HCEC 1CT (cell line): ENCODE measurements at regions not wholly inside any gene's neighbourhood (a gene's known extent, or its start where the extent isn't known, plus 50 kb on each side); places are given as distances from the start of the nearest gene placed in this dataset.

Source experiments
- DNase-seq: peaks from one replicate; pipeline ENCODE4 v3.0.0-alpha.2; 2017

DNA sequence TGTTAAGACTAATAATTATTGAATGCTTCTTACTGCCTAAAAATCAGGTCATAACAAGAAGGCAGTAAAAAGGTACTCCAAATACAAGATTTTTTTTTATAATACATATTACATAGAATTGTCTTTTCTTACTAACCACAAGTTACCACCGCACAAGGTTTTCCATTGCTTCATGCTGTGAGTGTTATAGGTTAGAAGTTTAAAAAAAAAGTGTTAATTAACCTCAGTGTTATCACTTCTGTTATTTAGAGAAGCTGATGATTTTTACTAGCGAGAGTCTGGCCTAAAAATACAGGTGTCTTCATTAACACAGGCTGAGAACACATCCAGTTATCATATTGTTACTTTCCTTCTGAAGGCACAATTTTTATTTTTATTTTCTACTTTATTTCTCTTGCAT, 1281.9 kb upstream of the CELF2 start:
- DNase-seq: no peak

DNA sequence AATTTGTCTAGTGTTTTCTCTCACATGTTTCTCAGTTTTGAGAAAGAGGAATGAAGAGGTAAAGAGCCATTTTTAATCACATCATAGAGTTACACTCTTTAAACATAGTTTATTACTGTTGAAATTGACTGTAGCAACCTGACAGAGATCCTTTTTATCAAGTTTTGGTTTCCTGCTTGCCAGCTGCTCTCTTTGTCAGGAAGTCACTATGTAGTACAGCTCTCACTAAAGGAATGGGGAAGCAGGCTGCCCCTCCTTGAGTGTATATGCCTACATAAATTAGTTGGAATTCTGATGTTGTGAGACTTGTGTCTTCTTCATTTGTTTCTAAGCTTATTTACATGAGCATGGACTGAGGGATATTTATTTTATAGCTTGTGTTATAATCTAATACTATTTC, 1274.0 kb upstream of the CELF2 start:
- no peak for DNase-seq

DNA sequence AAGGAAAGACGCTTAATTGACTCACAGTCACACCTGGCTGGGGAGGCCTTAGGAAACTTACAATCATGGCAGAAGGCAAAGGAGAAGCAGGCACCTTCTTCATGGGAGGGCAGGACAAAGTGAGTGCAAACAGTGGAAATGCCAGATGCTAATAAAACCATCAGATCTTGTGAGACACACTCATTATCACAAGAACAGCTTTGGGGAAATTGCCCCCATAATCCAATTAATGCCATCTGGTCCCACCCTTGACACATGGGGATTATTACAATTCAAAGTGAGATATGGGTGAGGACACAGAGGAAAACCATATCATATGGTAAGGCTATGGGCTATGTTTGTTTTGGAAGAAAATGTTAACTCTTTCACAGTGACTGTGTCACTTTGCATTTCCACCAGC, 1272.5 kb upstream of the CELF2 start:
- no peak for DNase-seq

DNA sequence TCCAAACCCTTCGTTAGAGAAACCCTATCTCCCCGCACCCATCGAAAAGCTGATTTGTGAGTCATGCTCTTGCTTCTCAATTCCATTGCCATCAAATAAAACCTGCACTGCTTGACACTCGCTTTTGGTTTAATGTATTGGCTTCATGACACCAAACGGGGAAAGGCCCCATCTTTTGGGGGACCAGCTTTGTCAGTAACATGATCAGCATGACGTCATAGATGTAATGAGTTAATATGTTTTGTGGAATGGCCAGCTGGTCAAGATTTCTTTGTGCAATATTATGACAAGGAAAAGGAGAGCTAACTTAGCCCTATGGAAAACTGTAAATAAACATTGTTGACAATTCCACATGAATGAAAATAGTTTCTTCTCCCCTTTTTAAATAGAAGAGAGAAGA, 1260.5 kb upstream of the CELF2 start:
- no peak for DNase-seq

DNA sequence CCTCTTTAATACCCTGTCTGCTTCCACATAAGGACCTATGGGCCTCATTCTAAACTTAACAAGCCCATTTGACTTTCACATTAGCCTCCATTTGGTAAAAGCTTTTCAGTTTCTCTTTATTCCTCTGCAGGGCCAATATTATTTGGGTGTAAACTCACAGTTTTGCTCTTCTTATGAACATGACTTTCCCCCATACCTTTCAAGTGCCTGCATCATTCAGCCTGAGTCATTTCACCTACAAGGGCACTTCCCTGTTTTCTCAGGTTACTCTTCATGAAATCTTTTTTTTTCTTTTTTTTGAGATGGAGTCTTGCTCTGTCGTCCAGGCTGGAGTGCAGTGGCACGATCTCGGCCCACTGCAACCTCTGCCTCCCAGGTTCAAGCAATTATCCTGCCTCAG, 1258.1 kb upstream of the CELF2 start:
- no peak for DNase-seq

DNA sequence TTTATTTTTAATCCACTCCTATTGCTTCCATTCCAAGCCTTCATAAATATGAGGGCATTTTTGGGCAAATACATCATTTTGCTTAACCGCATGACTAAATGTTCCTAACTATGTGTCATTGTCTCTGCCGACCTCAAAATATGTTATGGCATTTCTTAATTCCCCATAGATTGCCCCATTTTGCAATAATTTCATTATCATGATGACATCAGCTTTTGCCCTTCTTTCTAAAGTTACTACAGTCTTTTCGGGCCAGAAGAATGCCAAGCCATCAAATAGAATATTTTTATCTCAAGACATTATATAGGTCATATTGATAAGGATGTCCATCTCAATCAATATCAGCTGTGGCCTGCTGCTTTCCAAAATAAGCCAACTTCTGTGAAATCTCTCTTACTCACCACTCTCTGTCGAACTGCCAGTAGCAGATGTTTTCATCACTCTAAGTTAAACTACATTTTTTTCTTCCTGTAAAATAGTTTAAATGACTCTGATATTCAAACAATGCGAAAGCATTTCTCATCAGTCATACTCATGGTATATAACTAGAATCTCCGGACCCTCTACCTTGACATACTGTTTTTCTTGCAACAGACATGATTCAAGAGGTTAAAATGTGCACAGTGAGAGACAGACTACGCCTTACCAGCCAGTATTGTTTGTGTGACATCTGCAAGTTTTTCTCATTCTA, 1254.6 kb upstream of the CELF2 start:
- peak; percentile 86 for DNase-seq

DNA sequence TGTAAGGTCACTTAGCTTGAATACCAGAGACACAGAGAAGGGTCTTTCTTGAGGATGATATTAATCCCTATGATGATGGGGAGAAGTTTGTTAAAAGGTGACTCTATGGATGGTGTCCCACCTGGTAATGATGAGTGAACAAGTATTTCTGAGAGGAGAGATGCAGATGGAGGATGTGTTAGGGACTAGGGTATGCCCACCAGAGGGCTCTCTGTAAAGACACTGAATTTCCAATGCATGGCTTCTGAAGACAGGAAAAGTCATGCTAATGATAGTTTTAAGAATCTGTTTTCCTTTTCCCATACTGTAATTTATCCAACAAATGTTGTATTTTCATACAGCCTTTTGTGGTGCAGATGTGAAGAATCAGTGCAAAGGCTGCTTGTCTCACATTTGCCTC, 1250.9 kb upstream of the CELF2 start:
- DNase-seq: no peak

DNA sequence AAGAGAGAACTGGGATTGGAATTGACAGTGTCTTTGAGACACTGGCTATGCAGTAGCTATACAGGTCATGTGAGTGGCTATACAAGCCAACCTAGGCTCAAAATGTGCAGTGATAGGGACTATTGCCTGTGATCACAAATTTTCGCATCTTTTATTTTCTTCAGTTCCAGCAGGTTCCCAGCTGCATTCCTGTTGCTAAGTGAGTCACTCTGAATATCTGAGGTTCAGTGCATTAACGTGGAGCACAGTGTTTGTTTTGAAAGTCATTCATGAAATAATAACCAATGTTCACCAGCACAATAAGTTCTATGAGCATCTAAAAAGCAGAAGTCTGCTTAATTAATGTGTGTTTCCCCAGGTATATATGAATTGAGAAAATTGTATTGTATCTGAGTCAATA, 1236.0 kb upstream of the CELF2 start:
- DNase-seq: peak; percentile 17

DNA sequence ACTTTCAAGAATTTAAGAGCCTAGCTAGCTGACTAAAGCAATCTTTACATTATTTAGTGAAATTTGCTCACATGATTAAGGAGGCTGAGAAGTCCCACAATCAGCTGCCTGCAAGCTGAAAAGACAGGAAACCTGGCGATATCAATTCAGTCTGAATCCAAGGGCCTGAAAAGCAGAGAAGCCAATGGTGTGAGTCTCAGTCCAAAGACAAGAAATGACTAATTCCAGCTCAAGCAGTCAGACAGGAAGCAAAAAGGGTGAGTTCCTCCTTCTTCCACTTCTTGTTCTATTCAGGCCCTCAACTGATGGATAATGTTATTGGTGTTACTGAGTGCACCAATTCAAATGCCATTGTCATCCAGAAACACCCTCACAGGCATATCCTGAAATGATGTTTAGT, 1231.6 kb upstream of the CELF2 start:
- peak; percentile 44 for DNase-seq

DNA sequence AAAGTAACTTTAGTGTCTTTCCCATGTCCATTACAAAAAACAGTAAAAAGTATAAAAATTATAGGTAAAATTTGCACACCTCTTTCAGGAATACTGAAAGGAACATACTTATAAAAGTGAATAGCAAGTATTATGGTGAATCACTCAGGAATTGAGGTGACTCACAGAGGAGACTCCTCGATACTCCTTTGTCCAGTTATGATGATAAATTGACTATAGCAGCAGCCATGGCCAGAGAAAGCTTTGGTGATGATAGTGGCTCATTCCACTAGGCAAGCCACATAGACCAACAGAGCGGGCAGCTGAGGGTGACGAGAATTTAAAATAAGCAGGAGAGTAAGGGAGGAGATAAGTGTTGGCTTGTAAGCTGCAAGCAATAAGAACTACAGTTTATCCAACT, 1231.1 kb upstream of the CELF2 start:
- peak; percentile 52 for DNase-seq

DNA sequence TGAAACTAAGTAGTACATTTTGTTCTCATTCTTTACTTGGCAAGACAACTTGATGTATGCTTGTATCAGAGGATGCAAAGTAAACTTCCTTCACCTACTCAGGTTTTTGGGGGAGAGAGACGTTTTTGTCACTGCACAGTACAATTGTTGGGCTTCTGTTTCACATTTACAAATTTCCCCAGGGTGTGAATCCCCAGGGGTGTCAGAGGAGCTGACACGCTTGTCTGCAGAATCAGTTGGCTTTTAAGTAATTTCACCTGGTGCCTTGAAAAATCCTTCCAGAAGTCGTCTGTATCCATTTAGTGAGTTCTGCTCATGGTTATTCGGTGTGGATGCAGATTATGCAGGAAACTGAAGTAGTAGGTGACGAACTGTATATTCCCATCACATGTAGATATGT, 1227.7 kb upstream of the CELF2 start:
- no peak for DNase-seq

DNA sequence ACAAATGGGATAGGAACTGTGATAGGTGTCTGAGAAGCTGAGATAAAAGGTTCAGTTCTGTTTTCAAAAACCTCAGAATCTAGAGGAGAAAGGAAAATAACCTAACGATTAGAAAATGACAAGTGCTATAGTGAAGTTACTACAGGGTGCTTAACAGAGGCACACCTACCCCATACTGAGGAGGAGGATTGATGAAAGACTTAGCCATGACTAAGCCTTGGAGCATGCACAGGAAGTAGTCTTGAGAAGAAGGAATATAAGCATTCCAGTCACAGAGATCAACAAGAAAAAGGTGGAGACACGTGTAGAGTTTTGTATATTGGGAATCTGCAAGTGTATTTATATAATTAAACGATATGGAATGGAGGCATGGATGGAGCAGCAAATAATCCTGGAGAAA, 1225.5 kb upstream of the CELF2 start:
- DNase-seq: peak; percentile 16

DNA sequence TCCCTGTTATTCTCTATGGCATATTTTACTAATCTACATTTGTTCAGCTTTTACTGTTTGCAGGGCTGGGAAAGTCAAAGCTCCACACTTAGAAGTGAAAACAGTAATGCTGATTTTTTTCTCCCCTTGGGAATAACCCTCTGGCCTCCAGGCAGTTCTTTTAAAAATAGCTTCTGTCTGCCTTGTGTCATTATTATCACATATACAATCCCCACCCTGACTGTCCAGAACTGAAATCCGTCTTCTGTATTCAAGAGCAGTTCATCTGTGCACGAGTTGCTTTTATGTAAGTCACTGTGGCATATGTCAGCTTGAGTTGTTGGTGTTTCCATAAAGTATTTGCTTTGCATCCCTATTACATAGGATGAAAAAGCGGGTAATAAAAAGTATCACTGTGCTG, 1221.1 kb upstream of the CELF2 start:
- DNase-seq: no peak

DNA sequence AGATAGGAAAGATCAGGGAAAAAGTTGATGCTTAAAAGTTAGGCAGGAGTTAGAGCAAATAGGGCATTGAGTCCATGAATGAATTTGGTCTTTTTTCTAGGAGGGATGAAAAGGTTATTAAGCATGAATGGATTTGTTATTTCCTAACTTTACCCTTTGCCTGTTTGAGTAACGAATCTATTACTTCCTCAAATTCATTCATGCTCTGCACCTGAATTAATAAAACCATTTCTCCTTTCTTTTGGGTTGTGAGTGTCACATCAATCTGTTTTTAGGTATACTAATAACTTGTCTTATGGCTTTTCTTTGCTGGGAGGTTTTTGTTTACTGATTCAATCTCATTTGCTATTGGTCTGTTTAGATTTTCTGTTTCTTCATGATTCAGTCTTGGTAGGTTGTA, 1217.7 kb upstream of the CELF2 start:
- no peak for DNase-seq

DNA sequence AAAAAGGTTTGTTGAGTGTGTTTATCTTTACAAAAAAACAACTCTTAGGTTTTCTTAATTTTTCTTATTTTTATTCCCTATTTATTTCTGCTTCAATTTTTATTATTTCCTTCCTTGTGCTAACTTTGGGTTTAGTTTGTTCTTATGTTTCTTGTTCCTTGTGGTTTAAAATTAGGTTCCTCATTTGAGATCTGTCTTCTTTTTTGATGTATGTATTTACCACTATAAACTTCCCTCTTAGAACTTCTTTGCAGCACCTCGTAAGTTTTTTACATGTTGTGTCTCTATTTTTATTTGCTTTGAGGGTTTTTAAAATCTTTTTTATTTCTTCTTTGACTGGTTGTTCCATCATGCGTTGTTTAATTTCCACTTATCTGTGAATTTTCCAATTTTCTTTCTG, 1217.1 kb upstream of the CELF2 start:
- no peak for DNase-seq

DNA sequence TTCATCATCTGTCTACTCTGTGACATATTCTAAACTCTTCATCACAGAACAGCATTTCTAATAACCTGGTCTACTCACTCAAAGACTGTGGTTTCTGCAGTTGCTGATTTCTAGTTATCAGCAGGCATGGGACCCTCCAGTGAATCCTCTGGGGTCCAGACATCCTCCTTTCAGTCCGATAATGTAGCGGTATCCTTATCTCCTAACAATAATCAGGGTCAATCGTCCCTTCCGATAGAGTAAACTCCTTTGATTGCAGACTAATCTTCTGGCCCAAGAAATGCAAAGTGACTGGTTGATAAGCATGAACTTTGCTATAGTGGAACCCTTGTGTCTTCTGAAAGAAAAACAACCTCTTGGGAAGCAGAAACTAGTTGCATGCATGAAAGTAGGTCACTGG, 1209.8 kb upstream of the CELF2 start:
- no peak for DNase-seq

DNA sequence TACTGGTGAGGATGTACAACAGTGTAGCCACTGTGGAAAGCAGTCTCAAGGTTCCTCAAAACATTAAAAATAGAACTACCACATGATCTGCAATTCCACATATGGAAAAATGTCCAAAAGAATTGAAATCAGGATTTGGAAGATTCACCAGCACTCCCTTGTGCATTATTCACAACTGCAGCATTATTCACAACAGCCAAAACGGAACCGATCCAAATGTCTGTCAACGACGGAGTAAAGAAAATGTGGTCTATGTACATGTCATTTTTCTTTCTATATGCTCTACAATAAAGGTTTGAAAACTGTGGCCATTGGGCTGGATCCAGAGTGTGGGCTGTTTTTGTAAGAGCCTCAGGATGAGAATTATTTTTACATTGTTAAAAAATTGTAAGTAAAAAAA, 1206.1 kb upstream of the CELF2 start:
- DNase-seq: no peak

DNA sequence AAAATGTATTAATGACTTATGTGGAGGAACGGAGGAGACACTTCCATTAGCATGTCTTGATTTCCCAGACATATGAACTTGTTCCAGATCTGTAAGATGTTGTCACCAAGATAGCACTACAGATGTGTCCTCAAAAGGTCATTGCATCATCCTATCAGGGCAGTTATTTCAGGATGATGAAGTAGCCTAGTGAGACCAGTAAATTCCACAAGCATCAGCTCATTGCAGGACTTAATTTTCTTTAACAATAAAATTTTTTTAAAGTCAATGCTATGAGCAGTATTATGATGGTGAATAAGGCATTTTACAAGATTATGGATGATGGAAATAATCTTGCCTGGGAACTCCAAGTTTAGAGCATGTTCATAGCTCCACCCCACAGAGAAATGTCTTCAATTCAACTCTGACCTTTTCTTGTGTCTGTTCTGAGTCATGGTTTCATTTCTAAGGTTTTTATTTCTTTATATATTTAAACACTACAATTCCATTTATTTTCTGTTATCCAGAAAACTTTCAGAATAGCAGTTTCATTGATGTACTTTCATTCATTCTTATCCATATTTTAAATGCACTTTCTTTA, 1203.3 kb upstream of the CELF2 start:
- peak; percentile 0 for DNase-seq

DNA sequence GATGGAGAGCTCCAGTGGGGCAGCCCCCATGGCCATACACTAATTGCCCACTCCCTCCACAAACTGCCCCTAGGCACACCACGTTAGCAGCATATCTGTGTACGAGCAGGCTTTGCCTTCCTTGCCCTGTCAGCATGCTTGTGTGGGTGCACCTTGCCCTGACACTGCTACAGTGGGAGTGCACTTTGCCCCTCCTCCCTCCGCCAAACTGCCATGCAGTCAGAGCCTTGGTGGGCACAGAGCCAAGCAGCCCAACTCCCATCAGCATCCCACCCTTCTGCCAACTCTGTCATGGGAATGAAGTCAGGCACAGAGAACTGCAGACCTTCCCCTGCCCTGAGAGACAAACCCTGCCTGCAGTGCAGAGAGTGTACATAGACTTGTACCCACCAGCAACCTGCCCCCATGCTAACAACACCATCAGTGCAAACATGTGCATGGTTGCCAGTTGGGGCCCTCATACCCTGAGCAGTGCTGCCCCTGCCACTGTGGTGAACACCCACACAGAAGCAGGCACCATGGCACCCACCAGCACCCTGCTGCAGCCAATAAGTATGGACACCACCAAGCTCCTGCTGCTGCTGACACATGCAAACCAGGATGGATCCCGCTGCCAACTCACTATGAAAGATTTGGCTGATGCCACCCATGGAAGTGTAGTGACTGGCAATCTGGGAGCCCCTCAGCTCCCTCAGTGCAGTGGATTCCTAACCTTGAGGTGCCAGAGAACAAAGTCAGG, 1197.7 kb upstream of the CELF2 start:
- DNase-seq: no peak

DNA sequence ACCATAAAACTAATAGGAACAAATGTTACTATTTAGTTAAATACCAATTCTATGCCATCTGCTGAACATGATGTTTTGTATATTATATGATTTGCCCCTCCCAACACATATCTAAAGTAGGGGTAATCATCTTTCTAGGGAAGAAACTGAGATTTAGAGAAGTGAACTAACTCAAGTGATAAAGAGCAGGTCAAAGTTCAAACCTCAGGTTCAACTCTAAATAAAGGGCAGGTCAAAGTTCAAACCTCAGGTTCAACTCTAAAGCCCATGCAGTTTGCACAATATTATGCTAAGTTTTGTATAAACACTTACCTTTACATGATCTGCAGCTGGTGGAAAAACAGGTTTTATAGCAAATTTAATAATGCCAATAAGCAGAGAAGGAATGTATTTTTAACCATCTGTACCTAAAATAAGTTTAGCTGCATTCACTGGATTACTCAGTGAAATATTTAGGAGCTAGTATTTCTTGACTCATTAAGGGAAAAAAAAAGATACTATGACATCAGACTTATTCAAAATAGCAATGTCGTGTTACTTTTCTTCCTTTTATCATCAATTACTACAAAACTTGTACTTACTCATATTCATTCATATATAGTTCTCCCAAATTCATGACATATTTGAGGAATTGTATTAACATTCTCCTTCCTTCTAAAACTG, 1194.3 kb upstream of the CELF2 start:
- DNase-seq: peak; percentile 11

DNA sequence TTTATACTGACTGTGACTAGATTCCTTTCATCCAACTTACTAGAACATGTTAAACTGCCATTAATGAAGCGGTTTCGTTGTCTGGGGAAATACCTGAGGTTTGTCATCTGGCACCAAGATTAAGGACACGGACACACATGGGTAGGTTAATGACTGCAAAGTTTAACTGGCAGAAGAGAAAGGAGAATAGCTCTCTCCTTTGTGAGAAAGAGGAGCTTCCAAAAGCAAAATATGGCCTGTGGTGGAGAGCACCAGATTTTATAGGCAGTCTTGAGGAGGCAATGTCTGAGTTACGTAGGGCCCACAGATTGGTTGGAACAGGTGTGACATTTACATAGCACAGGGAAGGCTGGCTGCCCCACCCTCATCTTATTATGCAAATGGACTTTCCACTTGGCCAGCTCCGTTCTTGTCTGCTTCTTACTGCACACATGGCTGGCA, 1193.0 kb upstream of the CELF2 start:
- no peak for DNase-seq

DNA sequence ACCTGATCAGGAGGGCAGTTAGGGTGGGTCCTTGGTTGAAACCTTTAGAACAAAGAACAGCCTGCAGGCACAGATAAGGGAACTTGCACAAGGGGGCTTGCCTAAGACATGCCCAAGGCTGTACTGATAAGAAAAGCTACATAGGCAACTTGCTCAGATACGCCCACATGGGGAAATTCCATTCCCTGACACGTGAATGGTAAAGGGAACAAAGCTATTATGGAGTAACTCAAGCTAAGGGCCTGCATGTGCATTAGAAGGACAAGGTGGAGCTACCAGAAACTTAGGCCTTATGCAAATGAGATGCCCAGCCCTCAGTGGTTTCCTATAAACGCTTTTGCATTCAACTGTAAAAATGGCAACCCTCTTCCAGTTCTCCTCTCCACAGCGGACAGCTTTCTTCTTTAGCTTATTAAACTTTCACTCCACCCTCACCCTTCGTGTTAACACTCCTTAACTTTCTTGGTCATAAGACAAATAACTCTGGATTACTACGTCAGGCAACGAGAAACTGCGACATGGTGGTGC, 1192.1 kb upstream of the CELF2 start:
- no peak for DNase-seq

DNA sequence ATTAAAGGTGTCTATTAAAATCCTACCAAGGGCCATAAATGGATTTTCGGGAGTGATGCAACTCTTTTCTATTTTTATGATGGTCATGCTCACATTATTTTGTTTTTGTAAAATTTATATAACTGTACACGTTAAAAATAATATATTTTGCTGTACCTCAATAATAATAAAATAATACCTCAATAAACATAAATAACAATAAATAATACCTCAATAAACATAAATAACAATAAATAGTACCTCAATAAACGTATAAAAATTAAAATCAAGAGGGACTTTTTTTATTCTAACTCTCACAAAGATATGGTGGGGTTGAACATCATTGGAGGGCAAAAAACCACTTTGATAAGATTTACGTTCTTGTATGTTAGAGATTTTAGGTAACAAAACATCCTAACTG, 1189.6 kb upstream of the CELF2 start:
- no peak for DNase-seq

DNA sequence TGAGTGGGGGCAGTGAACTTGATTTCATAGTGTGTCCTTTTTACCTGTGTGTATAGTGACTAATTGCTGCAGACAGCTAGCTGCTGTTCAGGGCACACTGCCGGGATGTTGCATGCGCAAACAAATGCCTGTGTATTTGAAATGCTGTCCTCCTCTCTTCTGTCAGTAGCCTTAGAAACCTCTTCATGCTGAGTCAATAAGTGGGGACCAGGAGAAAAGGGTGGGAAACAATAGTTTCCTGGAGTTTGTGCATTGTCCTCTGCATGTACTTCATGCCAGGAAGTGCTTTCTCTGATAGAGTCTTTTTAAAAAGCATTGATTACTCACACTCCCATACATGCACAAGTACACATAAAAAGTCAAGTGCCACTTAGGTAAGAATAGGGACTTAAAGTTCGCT, 1183.7 kb upstream of the CELF2 start:
- DNase-seq: no peak
